Mucosa of descending colon (tissue), 3 donors: ENCODE measurements at regions not wholly inside any gene's neighbourhood (a gene's known extent, or its start where the extent isn't known, plus 50 kb on each side); places are given as distances from the start of the nearest gene placed in this dataset.

ENCODE experiments used
- ATAC-seq: fragments of 200-7000 bp; cut with Tn5 transposase; one replicate; pipeline ENCODE4 v1.9.1; 2020; ENCODE audit warnings: mild to moderate bottlenecking, moderate library complexity
- DNase-seq, 3 donors: peaks; one replicate each; pipeline ENCODE4 v3.0.0-alpha.2; 2020
- H3K36me3 ChIP-seq: fragments of 200-600 bp; one replicate; pipeline ENCODE4 v1.8.0; 2021; ENCODE audit warnings: low read depth, mild to moderate bottlenecking
- H3K4me1 ChIP-seq: fragments of 200-600 bp; one replicate; pipeline ENCODE4 v1.8.0; 2021; ENCODE audit warnings: low read depth, mild to moderate bottlenecking
- H3K4me3 ChIP-seq: fragments of 200-600 bp; one replicate; pipeline ENCODE4 v1.8.0; 2021; ENCODE audit warnings: mild to moderate bottlenecking
- H3K9me3 ChIP-seq: fragments of 200-600 bp; one replicate; pipeline ENCODE4 v1.8.0; 2021; ENCODE audit warnings: mild to moderate bottlenecking
- intact Hi-C, 2 donors: fragments of 100-400 bp; cut with DNase I in 1 of 2; cut with micrococcal nuclease in 1 of 2; formaldehyde crosslinking; loops; one replicate each; pipeline versions ENCODE4 v1.11.0 to v1.11.1; 2022; cut with DNase I, micrococcal nuclease
- TF ChIP-seq, protein P1 (sequence below): fragments of 200-600 bp; IDR thresholded peaks from one replicate; pipeline ENCODE4 v1.8.0; 2022; ENCODE audit warnings: antibody characterized with exemption, mild to moderate bottlenecking
- donor health status: DM: no; HTN: no; CAD: no; lungs with moderate emphysema.
- donor health status: DM: no; HTN: no; CAD: no.
- donor health status: DM: no; HTN: yes; CAD: no.

DNA sequence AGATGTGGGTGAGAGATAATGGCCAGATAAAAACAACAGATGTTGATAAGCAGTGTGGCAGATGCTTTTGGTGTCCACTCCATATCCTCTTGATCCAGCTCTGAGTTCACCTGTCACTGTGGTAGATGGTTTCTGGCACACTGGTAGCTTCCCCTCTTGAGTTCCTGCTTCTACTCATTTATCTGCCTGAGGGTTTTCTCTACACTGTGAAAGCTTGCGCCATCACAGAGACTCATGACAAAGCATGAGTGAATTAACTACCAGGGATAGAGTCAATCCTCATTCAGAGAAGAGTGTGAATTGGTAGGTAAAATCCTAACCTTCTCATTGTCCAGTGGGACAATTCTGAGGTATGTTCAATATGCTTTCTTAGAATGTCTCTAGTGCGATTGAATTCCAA, 50.0 kb upstream of the ARHGEF26 start:
- no peak overlapping the region for H3K4me3 ChIP-seq
- DNase-seq: no peak
- no peaks in the 10 kb centered on the region for H3K36me3 ChIP-seq
- H3K9me3 ChIP-seq: no peaks in the 10 kb centered on the region
- intact Hi-C loops: no loop called here
- no peaks in the 10 kb centered on the region for H3K4me1 ChIP-seq
- TF ChIP-seq, protein P1, sequence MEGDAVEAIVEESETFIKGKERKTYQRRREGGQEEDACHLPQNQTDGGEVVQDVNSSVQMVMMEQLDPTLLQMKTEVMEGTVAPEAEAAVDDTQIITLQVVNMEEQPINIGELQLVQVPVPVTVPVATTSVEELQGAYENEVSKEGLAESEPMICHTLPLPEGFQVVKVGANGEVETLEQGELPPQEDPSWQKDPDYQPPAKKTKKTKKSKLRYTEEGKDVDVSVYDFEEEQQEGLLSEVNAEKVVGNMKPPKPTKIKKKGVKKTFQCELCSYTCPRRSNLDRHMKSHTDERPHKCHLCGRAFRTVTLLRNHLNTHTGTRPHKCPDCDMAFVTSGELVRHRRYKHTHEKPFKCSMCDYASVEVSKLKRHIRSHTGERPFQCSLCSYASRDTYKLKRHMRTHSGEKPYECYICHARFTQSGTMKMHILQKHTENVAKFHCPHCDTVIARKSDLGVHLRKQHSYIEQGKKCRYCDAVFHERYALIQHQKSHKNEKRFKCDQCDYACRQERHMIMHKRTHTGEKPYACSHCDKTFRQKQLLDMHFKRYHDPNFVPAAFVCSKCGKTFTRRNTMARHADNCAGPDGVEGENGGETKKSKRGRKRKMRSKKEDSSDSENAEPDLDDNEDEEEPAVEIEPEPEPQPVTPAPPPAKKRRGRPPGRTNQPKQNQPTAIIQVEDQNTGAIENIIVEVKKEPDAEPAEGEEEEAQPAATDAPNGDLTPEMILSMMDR: no peak
- no peak for ATAC-seq
